HG03460 (cell line): ENCODE measurements at regions not wholly inside any gene's neighbourhood (a gene's known extent, or its start where the extent isn't known, plus 50 kb on each side); places are given as distances from the start of the nearest gene placed in this dataset.
"Not testable (repeated sequence)": the region's sequence is repeated elsewhere in the genome, so short reads cannot be mapped to it uniquely, and the experiment has no call there.

Experiments used
- ATAC-seq: cut with Tn5 transposase; IDR thresholded peaks from one replicate; pipeline ENCODE4 v1.9.1; 2021; ENCODE audit not compliant: unreplicated experiment

DNA sequence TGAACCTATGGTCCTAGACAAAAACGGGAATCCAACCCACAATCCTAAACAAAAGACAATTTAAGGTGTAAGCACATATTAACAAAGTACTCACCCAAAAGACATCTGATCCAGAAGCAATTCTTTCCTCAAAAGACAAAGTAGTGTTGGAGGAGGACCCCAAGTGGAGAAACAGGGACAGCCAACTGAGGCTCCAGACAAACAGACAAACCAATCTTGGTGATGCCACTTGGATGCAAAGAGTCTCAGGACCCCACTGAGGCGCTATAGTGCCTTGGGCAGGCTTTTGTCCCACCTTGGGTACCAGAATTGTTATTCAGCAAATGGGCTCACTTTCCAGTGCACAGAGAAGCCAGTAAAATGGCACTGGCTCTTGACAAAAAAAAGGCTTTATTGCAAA, 613.8 kb downstream of the DIPK2A start:
- ATAC-seq = no peak

DNA sequence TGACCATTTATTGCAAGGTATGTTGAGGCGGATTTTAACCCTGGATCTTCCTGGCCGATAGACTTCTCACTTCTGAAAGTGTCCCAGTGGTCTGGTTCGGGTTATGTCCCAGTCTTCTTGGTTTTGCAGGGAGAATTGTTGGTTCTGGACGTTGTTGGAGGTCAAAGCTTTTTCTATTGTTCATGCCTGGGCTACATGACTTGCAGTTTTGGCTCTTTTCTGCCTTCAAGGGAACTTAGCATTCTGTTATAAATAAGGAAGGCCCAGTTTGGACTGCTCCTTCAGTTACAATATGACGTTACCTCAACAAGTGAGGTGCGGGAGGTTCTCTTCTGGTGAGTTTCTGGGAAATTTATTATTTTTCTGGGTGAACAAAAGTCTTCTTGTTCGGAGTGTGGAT, 614.3 kb downstream of the DIPK2A start:
- no peak for ATAC-seq

DNA sequence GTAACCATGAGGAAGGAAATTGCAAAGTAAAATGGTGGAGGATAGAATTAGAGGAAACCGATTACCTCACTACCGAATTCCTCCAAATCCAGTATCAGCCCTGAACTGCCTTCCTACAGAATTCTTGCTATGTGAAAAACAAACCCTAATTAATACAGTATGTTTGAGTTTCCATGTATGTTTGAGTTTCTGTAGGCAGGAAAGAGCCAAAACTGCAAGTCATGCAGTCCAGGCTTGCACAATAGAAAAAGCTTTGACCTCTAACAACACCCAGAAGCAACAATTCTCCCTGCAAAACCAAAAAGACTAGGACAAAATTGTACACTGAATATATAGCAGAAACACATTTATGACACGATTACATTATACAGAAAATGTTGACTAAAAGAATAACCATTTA, 614.8 kb downstream of the DIPK2A start:
- ATAC-seq = no peak

DNA sequence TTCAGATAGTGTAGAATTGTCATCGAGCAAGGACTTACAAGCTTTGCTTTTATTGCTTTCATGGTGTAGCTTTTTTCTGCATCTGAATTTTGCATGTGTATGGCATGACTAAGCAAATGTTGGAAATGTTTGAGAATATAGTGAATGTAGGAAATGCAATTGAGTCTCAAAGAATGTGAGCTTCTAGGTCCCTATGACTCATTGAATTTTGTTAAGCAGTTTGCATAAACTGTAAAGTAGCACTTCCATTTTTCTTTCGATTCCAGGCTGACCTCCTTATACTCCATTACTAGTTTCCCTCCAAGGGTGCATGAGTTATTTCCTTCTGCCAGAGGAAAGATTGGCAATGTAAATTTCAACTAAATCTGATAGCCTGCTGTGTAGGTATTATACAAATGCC, 619.2 kb downstream of the DIPK2A start:
- no peak for ATAC-seq

DNA sequence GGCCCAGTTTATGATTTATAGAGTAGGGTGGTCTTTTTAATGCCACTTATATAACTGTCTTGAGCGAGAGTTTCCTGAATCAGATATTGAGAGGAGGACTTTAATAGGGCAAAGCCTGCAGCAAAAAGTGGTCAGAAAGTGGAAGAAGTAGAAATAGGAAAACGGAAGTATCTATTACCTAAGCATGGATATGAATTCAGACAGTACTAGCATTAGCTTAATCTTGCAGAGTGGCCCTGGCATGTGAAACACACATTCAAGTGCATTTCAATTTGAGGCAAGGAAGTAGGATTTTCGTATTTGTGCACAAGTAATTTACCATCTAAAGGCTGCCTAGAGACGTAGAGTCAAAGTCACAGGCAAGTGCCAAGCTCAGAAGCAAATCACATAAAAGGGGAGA, 622.3 kb downstream of the DIPK2A start:
- no peak for ATAC-seq

DNA sequence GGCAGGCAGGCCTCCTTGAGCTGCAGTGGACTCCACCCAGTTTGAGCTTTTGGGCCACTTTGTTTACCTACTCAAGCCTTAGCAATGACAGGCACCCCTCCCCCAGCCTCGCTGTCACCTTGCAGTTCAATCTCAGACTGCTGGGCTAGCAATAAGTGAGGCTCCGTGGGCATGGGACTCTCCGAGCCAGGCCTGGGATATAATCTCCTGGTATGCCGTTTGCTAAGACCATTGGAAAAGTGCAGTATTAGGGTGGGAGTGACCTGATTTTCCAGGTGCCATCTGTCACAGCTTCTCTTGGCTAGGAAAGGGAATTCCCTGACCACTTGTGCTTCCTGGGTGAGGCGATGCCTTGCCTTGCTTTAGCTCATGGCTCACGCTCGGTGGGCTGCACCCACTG, 648.6 kb downstream of the DIPK2A start:
- ATAC-seq = not testable (repeated sequence)

DNA sequence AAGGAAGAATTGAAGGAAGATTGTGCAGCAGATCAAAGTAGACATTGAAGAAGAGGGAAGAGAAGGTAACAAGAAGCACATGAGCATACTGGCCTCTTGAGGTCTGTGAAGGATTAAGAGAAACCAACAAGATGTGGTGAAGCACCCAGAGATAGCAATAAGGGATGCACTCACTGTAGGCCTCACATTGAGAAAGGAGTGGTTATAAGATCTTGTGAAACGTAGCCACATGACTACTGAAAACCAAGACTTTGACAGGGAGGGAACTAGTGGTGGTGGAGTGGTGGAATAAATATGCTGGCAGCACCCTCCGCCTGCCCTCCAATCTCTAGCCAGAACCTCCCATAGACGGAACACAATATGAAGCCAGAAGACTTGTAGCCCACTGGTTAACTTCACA, 651.2 kb downstream of the DIPK2A start:
- ATAC-seq = no peak

DNA sequence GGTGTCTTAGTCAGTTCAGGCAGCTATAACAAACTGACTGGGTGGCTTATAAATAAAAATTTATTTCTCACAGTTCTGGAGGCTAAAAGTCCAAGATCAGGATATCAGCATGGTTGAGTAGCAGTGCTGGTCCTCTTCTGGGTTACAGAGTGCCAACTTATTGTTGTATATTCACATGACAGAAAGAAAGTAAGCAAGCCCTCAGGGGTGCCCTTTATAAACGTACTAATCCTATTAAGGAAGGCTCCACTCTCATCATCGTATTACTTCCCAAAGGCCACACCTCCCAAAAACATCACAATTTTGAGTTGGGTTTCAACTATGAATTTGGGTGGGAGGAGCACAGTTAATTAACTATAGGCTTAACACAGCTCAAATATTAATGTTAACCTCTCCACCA, 653.0 kb downstream of the DIPK2A start:
- ATAC-seq = no peak

DNA sequence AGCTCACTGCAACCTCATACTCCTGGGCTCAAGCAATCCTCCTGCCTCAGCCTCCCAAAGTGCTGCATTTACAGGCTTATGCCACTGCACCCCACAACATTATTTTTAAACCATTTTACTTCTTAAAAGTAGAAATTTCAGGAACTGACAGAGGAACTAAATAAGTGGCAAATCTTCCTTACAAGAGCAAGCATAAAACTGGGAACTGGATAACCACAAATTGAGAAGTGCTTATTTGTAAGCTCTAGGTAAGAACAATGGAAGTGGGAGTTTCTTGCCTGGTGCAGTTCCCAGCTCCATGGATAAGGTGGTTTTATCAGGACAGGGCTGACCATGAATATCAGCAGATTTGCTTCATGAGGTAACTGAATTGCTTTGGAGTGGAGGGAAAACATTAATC, 655.2 kb downstream of the DIPK2A start:
- no peak for ATAC-seq

DNA sequence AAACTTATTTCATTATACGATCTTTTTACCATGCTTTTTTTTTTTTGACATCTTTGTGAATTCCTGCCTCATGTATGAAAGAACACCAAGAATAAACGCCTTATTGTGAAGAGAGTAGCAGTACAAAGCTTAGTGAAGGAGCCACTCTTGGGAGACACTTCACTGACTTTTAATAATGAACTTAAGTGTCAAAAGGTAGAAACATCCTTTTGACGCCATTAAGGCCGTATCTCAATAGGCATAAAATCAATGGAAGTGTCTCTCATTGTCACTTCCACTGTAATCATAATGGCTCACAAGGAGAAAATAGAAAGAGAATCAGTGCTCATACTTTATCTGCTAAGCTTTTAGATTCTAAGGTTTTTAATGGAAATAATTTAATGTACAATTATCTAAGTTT, 657.8 kb downstream of the DIPK2A start:
- ATAC-seq = no peak

DNA sequence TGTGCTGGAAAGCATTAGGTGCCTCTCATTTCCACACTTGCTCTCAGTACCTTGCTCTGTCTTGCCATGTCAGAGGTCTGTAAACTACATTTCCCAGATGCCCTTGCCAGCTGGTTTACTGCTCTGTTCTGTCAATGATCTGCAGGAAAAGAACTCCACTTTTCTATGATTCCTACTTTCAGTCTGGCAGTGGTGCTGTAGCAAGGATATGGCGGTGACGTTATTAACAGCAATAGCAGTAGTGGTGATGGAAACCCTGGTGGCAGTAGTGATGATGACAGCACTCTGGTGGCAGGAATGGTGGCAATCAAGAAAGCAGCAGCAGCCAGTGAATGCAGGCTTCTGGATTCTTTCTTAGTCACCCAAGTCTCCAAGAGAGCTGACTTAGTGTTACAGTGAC, 665.2 kb downstream of the DIPK2A start:
- no peak for ATAC-seq

DNA sequence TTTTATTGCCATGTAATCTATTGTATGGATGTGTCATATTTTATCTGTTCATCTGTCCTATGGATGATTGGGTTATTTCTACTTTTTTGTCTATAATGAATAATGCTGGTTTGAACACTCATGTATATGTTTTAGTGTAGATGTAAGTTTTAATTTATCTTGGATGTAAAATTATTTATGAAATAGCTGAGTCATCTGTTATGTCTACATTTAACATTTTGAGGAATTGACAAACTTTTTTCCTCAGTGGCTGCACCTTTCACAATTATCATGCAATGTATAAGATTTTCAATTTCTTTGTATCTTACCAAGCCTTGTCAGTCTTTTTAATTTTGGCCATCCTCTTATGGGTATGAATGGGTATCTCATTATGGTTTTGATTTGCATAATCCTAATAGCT, 666.4 kb downstream of the DIPK2A start:
- no peak for ATAC-seq

DNA sequence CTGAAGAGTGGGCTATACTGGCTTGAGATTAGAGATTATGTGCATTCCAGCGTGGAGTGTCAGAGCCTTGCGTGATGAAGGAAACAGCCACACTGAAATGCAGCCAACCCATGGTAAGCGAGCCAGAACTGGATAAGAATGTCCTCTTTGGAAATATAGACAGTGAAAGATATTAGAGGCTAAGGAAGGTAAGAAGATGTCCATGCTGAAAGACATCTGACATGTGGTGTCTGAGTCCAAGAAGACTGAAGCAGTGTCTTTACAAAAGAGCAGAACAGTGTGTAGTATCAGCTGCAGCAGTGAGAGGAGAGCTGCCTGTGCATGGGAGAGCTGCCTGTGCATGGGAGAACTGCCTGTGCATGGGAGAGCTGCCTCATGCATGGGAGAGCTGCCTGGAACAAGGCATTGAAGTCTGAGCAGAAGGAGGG, 672.2 kb downstream of the DIPK2A start:
- no peak for ATAC-seq

DNA sequence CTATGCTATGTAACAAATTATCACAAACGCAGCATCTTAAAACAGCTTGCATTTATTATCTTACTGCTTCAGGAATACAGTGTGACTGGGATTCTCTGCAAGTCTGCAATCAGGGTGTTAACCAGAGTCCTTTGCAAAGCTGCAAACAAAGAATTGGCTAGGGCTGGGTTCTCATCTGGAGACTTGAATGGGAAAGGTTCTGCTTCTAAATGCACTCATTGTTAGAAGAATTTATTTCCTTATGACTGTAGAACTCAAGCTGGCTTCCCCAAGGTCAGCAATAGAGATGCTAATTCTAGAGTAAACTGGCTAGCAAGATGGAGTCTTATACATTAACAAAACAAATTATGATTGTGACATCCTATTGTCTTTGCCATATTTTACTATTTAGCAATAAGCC, 673.7 kb downstream of the DIPK2A start:
- no peak for ATAC-seq

DNA sequence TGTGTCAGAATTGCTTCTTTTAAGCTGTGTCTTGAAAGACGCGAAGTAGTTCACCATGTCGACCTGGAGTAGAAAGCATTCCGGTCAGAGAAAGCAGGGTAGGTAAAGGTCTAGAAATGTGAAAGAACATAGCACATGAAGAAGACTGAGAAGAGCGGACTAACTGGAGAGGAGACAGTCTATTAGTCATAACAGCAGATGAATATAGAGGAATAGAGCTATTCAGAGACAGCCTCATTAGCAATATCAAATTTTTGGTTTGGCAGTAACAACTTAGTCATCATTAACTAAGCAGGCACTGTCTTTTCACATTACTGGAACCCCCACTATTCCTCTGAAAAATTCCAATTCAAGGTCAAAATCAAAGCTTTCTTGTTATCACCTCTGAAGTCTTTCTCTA, 678.8 kb downstream of the DIPK2A start:
- no peak for ATAC-seq

DNA sequence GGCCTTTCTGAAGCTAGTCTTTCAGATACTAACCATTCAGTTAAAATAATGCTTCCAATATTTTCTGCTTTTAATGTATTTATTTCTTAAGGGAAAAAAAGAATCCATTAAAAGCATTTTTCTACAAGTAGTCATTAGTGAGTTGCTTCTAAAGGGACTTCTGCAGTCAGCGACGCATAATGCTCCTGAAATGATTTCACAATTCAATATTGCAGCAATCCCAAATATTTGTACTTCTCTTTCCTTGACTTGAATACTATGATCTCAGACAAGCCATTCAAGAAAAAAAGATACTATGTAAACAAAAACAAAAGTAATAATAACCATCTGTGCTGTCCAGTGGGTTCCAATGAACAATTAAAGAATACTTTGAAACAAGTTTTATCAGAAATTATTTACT, 681.0 kb downstream of the DIPK2A start:
- ATAC-seq = no peak

DNA sequence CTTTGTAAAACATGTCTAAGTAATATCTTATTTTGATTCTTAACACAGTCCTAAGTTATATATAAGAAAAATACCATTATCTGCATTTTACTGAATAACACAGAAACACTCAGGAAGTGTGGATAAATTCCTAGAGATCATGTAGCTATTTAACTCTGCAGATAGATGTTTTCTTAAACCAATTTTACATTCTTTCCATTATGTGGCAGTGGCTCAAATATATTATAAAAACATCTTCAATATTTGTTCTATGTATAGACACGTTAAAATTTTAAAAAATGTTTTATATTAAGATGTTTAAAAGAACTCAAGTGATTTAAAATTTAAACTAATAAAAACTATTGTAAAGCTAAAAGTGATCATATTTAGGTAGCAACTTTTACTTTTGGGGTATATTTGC, 683.8 kb downstream of the DIPK2A start:
- no peak for ATAC-seq

DNA sequence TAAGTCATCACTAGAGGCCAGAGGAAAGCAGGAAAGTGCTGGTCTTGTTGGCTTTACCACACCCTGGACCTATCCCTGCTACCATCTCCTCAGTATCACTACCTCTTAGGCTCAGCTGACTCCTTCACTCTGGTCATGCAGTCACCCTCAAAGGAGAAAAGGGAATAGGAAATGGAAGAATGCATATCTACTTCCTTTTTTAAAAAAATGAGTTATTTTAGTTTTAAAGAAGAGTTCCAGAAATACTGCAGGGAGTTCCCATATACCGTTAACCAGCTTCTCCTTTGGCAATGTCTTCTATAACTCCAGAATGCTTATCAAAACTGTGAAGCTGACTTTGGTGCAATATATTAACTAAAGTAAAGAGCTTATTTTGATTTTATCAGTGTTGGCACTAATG, 688.6 kb downstream of the DIPK2A start:
- no peak for ATAC-seq

DNA sequence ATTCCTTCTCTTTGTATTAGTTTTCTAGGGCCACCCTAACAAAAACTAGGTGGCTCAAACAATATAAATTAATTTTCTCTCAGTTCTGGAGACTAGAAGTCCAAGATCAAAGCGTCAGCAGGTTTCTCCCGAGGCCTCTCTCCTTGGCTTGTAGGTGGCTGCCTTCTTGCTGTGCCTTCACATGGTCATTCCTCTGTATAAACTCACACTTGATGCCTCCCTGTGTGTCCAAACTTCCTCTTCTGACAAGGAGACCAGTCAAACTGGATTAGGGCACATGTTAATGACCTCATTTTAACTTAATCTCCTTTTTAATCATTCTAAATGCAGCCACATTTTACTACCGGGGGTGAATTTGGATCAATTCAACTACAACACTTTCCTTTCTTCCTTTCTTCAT, 691.1 kb downstream of the DIPK2A start:
- ATAC-seq = no peak

DNA sequence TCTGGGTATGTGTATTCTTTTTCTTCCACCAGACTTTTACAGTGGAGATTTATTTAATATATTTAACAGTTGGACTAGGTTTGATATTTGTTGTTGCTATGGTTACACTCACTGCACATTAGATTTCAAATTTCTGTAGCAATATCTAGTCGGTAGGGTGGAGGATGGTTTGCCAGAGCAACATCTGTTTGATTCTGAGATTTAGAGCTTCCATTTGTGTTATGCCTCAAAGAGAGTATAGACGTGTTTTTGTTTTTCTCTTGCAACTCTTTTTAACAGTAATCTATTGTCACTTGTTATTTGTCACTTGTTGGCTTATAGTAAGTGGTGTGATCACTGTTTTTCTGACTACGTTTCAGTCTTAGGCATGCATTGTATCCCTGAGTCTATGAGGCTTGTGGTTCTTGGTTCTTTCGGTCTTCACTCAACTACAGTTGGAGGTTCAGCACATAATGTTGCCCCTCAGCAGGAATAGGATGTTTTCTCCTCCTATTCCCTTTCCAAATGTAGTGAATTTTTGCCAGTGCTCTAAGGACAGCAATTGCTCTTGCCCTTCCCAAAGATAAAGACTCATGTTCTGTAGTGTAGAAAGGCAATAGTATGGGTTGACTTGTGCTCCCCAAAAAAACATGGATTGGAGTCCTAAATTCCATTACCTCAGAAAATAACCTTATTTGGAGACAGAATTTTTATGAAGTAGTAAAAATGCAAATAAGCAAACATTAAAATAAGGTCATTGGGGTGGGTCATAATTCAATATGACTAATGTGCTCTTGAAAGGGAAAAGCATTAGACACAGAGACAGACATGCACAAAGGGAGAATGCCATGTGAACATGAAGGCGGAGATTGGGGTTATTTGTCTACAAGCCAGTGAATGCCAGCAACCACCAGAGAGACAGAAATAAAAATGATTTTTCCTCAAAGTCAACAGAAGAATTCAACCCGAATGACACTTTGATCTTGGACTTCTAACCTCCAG, 692.1 kb downstream of the DIPK2A start:
- no peak for ATAC-seq

DNA sequence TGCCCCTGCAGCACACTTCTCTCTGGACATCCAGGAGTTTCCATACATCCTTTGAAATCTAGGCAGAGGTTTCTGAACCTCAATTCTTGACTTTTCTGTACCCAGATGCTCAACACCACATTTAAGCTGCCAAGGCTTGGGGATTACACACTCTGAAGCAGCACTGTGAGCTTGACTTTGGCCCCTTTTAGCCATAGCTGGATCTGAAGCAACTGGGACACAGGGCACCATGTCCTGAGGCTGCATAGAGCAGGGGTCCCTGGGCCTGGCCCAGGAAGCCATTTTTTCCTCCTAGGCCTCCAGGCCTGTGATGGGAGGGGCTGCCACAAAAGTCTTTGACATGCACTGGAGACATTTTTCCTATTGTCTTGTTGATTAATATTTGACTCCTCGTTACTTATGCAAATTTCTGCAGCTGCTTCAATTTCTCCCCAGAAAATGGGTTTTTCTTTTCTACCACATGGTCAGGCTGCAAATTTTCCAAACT, 694.0 kb downstream of the DIPK2A start:
- ATAC-seq = no peak

DNA sequence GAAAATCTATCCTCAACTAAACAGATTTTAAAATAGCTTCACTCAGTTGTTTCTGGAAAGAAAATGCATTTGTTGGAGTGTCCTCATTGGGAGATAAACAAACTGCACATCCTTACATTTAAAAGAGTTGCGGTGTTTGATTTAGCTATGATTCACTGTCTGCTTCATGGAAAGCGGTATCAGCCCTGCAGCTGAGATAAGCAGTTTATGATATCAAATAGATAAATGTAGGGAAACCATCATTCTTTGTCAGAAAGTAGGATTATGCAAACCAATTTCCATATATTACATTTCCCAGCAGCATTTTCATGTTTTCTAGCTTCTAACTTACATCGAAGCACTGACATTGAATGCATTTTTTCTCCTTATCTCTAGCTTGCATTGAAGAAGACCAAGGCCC, 698.9 kb downstream of the DIPK2A start:
- ATAC-seq = no peak

DNA sequence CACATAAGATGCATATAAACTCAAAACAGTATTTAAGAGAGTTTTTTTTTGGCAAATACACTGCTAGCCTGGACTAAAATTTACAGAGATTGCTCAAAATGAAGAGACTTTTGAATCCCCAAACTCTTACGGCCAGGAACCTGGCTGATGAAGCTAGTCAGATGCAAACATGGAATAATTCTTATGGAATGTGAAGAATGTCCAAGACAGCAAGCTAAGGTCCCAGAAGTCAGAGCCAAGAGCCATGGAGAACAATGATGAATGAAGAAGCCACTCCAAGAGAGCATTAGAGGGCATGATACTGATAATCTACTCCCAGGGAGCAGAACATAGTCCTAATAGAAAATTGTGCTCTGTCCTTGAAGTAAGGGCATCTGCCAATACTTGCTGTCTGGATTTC, 705.5 kb downstream of the DIPK2A start:
- ATAC-seq = no peak
